ENCODE measurements at regions not wholly inside any gene's neighbourhood (a gene's known extent, or its start where the extent isn't known, plus 50 kb on each side); places are given as distances from the start of the nearest gene placed in this dataset.

- Histone ChIP-seq H3K27ac (ENCODE audit: low read length) (no peak overlapping the region), H3K9me3 (ENCODE audit: control insufficient read depth in 1 of 2, low read length in 2 of 2) (no peaks in the 10 kb centered on the region), H3K36me3 (ENCODE audit: control insufficient read depth in 1 of 2, insufficient read depth in 2 of 2, low read length in 2 of 2) (no peaks in the 10 kb centered on the region), H3K4me3 (ENCODE audit: low read depth in 1 of 2, low read length in 2 of 2) (no peak overlapping the region), H3K27me3 (ENCODE audit: low read depth, low read length) (no peaks in the 10 kb centered on the region), H3K4me1 (ENCODE audit: control insufficient read depth in 1 of 2, insufficient read depth in 2 of 2, low read length in 2 of 2) (no peaks in the 10 kb centered on the region)
These were observed 166.3 kb downstream of the RASSF9 start for GRCh38 chr12:85669911-85670310.

GRCh38 chr12:85672436-85672835 is 163.8 kb downstream of the RASSF9 start:
- H3K27ac ChIP-seq (ENCODE audit: low read length): no peak overlapping the region
- H3K4me3 ChIP-seq (ENCODE audit: low read depth in 1 of 2, low read length in 2 of 2): no peak overlapping the region
- H3K36me3 ChIP-seq (ENCODE audit: control insufficient read depth in 1 of 2, insufficient read depth in 2 of 2, low read length in 2 of 2): no peaks in the 10 kb centered on the region
- H3K27me3 ChIP-seq (ENCODE audit: low read depth, low read length): no peaks in the 10 kb centered on the region
- H3K9me3 ChIP-seq (ENCODE audit: control insufficient read depth in 1 of 2, low read length in 2 of 2): no peaks in the 10 kb centered on the region
- no peaks in the 10 kb centered on the region for H3K4me1 ChIP-seq (ENCODE audit: control insufficient read depth in 1 of 2, insufficient read depth in 2 of 2, low read length in 2 of 2)

DNA sequence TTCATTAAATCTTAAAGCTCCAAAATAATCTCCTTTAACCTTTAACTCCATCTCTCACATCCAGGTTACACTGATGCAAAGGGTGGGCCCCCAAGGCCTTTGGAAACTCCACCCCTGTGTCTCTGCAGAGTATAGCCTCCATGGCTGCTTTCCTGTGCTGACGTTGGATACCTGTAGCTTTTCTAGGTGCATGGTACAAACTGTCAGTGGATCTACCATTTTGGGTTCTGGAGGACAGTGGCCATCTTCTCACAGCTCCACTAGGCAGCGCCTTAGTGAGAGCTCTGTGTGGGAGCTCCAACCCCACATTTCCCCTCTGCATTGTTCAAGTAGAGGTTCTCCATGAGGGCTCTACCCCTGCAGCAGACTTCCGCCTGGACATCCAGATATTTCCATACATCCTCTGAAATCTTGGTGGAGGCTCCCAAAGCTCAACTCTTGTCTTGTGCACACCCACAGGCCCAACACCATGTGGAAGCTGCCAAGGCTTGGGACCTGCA is 162.2 kb downstream of the RASSF9 start:
- H3K36me3 ChIP-seq (ENCODE audit: control insufficient read depth in 1 of 2, insufficient read depth in 2 of 2, low read length in 2 of 2): no peaks in the 10 kb centered on the region
- no peak overlapping the region for H3K4me3 ChIP-seq (ENCODE audit: low read depth in 1 of 2, low read length in 2 of 2)
- no peaks in the 10 kb centered on the region for H3K4me1 ChIP-seq (ENCODE audit: control insufficient read depth in 1 of 2, insufficient read depth in 2 of 2, low read length in 2 of 2)
- no peaks in the 10 kb centered on the region for H3K27me3 ChIP-seq (ENCODE audit: low read depth, low read length)
- no peaks in the 10 kb centered on the region for H3K9me3 ChIP-seq (ENCODE audit: control insufficient read depth in 1 of 2, low read length in 2 of 2)
- H3K27ac ChIP-seq (ENCODE audit: low read length): no peak overlapping the region

DNA sequence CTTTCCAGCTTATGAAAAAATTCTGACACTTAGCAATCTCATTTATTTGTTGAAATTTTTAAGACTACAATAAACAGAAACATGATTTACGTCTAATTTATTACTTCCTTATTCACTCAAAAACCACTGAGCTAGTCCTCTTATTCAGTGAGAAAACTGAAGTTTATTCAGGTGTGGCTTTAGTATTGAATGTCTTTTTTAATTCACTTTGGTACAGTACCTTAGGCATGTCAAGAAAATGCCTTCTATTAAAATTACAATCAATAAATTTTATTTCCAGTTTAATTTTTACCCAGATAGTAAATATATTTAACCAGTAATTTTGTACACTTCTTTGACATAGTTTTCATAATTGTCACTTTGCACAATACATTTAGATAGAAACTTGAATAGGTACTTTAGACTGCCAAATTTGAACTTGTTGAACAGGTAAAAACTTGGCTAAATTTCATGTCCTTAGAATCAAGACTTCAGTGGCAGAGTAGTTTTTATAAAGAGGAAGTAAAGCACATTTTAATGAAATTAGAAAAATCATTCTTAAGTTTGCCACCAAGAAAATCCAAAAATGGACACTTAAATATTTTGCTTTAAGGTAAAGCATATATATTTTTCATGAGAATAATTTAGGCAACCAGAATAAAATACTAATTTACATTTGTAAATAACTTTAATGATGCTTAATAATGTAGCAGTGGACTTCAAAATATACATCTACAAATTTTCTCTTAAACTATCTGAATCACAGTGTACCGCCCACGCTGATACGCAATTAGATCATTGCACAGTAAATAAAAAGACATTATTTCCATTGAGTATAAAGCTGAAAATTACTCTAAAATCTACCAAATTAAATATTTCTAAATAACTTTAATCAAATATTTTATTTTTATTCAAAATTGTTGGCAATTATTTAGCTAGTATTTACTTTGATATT is 159.1 kb downstream of the RASSF9 start:
- Histone ChIP-seq H3K27ac (ENCODE audit: low read length) (no peak overlapping the region), H3K4me3 (ENCODE audit: low read depth in 1 of 2, low read length in 2 of 2) (no peak overlapping the region), H3K4me1 (ENCODE audit: control insufficient read depth in 1 of 2, insufficient read depth in 2 of 2, low read length in 2 of 2) (no peaks in the 10 kb centered on the region), H3K27me3 (ENCODE audit: low read depth, low read length) (no peaks in the 10 kb centered on the region), H3K9me3 (ENCODE audit: control insufficient read depth in 1 of 2, low read length in 2 of 2) (peaks cover 0 to 11% of the 10 kb centered on the region in 2 donors), H3K36me3 (ENCODE audit: control insufficient read depth in 1 of 2, insufficient read depth in 2 of 2, low read length in 2 of 2) (no peaks in the 10 kb centered on the region)

GRCh38 chr12:85679296-85679695 is 156.9 kb downstream of the RASSF9 start:
- Histone ChIP-seq H3K4me3 (ENCODE audit: low read depth in 1 of 2, low read length in 2 of 2) (no peak overlapping the region), H3K27ac (ENCODE audit: low read length) (no peak overlapping the region), H3K27me3 (ENCODE audit: low read depth, low read length) (no peaks in the 10 kb centered on the region), H3K4me1 (ENCODE audit: control insufficient read depth in 1 of 2, insufficient read depth in 2 of 2, low read length in 2 of 2) (no peaks in the 10 kb centered on the region), H3K9me3 (ENCODE audit: control insufficient read depth in 1 of 2, low read length in 2 of 2) (peaks cover 0 to 11% of the 10 kb centered on the region in 2 donors), H3K36me3 (ENCODE audit: control insufficient read depth in 1 of 2, insufficient read depth in 2 of 2, low read length in 2 of 2) (no peaks in the 10 kb centered on the region)

DNA sequence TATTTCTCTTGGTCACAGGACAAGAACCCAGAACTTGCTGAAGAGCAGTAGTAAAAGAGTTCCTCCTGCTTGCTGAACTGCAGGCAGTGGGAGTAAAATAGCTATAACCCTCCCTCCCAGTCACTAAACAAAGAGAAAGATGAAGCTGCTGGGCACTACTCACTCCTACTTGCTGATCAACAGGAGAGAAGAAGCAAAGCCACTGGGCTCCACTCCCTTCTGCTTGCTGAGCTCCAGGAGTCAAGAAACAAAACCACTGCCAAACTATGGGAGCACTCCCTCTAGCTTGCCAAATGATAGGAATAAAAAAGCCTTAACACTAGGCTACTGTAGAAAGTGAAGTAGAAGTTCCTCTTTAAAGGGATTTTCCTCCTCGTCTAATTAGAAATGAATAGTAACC is 155.3 kb downstream of the RASSF9 start:
- no peaks in the 10 kb centered on the region for H3K36me3 ChIP-seq (ENCODE audit: control insufficient read depth in 1 of 2, insufficient read depth in 2 of 2, low read length in 2 of 2)
- H3K4me3 ChIP-seq (ENCODE audit: low read depth in 1 of 2, low read length in 2 of 2): no peak overlapping the region
- H3K9me3 ChIP-seq (ENCODE audit: control insufficient read depth in 1 of 2, low read length in 2 of 2): peaks cover 0 to 11% of the 10 kb centered on the region in 2 donors
- H3K27me3 ChIP-seq (ENCODE audit: low read depth, low read length): no peaks in the 10 kb centered on the region
- H3K4me1 ChIP-seq (ENCODE audit: control insufficient read depth in 1 of 2, insufficient read depth in 2 of 2, low read length in 2 of 2): no peaks in the 10 kb centered on the region
- H3K27ac ChIP-seq (ENCODE audit: low read length): no peak overlapping the region

DNA sequence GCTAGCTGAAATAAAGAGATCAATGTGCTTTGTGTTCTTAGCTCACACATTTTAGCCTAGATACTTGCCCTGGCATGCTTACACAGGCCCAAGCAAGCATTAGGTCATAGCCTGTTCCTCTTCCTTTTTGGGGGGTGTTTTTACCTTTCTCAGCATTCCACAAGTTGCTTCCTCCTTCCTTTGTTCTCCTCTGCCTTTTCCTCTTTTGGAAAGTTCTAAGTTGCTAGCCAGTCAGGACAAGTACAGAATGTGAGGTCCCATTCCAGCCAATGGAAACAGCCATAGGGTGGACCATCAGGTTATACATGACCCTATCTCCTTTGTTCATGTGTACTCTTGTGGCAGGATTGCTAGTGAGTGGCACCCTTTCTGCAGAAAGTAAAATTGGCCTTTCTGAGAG is 154.9 kb downstream of the RASSF9 start:
- Histone ChIP-seq H3K4me3 (ENCODE audit: low read depth in 1 of 2, low read length in 2 of 2) (no peak overlapping the region), H3K4me1 (ENCODE audit: control insufficient read depth in 1 of 2, insufficient read depth in 2 of 2, low read length in 2 of 2) (no peaks in the 10 kb centered on the region), H3K27me3 (ENCODE audit: low read depth, low read length) (no peaks in the 10 kb centered on the region), H3K36me3 (ENCODE audit: control insufficient read depth in 1 of 2, insufficient read depth in 2 of 2, low read length in 2 of 2) (no peaks in the 10 kb centered on the region), H3K9me3 (ENCODE audit: control insufficient read depth in 1 of 2, low read length in 2 of 2) (peaks cover 0 to 11% of the 10 kb centered on the region in 2 donors), H3K27ac (ENCODE audit: low read length) (no peak overlapping the region)

DNA sequence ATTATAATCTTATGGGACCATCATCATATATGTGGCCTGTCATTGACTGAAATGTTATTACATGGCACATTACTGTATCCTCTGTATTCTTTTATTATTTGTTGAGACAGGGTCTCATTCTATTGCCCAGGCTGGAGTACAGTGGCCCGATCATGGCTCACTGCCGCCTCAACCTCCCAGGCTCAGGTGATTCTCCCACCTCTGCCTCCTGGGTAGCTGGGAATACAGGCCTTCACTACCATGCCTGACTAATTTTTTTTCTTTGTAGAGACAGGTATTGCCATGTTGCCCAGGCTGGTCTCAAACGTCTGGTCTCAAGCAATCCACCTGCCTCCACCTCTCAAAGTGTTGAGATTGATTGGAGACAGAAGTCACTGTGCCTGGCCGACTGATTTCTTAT is 153.2 kb downstream of the RASSF9 start:
- Histone ChIP-seq H3K4me1 (ENCODE audit: control insufficient read depth in 1 of 2, insufficient read depth in 2 of 2, low read length in 2 of 2) (no peaks in the 10 kb centered on the region), H3K9me3 (ENCODE audit: control insufficient read depth in 1 of 2, low read length in 2 of 2) (peaks cover 0 to 11% of the 10 kb centered on the region in 2 donors), H3K36me3 (ENCODE audit: control insufficient read depth in 1 of 2, insufficient read depth in 2 of 2, low read length in 2 of 2) (no peaks in the 10 kb centered on the region), H3K4me3 (ENCODE audit: low read depth in 1 of 2, low read length in 2 of 2) (no peak overlapping the region), H3K27me3 (ENCODE audit: low read depth, low read length) (no peaks in the 10 kb centered on the region), H3K27ac (ENCODE audit: low read length) (no peak overlapping the region)

GRCh38 chr12:85688837-85689236 is 147.4 kb downstream of the RASSF9 start:
- H3K9me3 ChIP-seq (ENCODE audit: control insufficient read depth in 1 of 2, low read length in 2 of 2): no peaks in the 10 kb centered on the region
- no peaks in the 10 kb centered on the region for H3K36me3 ChIP-seq (ENCODE audit: control insufficient read depth in 1 of 2, insufficient read depth in 2 of 2, low read length in 2 of 2)
- no peaks in the 10 kb centered on the region for H3K27me3 ChIP-seq (ENCODE audit: low read depth, low read length)
- no peak overlapping the region for H3K27ac ChIP-seq (ENCODE audit: low read length)
- no peak overlapping the region for H3K4me3 ChIP-seq (ENCODE audit: low read depth in 1 of 2, low read length in 2 of 2)
- no peaks in the 10 kb centered on the region for H3K4me1 ChIP-seq (ENCODE audit: control insufficient read depth in 1 of 2, insufficient read depth in 2 of 2, low read length in 2 of 2)

DNA sequence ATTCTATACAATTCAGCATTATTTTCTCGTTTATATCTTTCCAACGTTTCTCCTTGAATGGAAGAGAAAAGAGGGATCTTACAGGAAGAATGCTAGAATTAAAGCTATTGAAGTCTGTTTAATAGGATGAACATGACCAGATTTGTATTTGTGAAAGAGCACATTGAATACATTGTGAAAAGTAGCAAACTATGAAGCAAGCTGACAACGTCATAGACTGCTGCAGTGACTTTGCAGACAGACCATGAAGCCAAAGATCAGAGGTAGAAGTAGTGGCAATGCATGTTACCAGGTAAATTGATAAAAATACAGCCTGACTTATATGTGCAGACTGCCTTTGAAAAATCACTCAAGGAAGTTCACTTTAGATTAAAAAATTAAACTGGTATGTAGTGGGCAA is 146.1 kb downstream of the RASSF9 start:
- no peak overlapping the region for H3K4me3 ChIP-seq (ENCODE audit: low read depth in 1 of 2, low read length in 2 of 2)
- no peaks in the 10 kb centered on the region for H3K36me3 ChIP-seq (ENCODE audit: control insufficient read depth in 1 of 2, insufficient read depth in 2 of 2, low read length in 2 of 2)
- no peaks in the 10 kb centered on the region for H3K9me3 ChIP-seq (ENCODE audit: control insufficient read depth in 1 of 2, low read length in 2 of 2)
- H3K4me1 ChIP-seq (ENCODE audit: control insufficient read depth in 1 of 2, insufficient read depth in 2 of 2, low read length in 2 of 2): no peaks in the 10 kb centered on the region
- no peak overlapping the region for H3K27ac ChIP-seq (ENCODE audit: low read length)
- no peaks in the 10 kb centered on the region for H3K27me3 ChIP-seq (ENCODE audit: low read depth, low read length)

- no peaks in the 10 kb centered on the region for H3K27me3 ChIP-seq (ENCODE audit: low read depth, low read length)
- H3K9me3 ChIP-seq (ENCODE audit: control insufficient read depth in 1 of 2, low read length in 2 of 2): no peaks in the 10 kb centered on the region
- H3K27ac ChIP-seq (ENCODE audit: low read length): no peak overlapping the region
- no peaks in the 10 kb centered on the region for H3K36me3 ChIP-seq (ENCODE audit: control insufficient read depth in 1 of 2, insufficient read depth in 2 of 2, low read length in 2 of 2)
- no peak overlapping the region for H3K4me3 ChIP-seq (ENCODE audit: low read depth in 1 of 2, low read length in 2 of 2)
- H3K4me1 ChIP-seq (ENCODE audit: control insufficient read depth in 1 of 2, insufficient read depth in 2 of 2, low read length in 2 of 2): no peaks in the 10 kb centered on the region
These were observed 143.0 kb downstream of the RASSF9 start for GRCh38 chr12:85693093-85693665.

Data from muscle layer of duodenum (tissue), 2 donors.